Stimulated activated CD4-positive, alpha-beta T cell treated with anti-CD3 and anti-CD28 coated beads, TNF-alpha, amount 100 ng/mL, for 24 hours (primary cell): ENCODE measurements at regions not wholly inside any gene's neighbourhood (a gene's known extent, or its start where the extent isn't known, plus 50 kb on each side); places are given as distances from the start of the nearest gene placed in this dataset.
"Not testable (repeated sequence)": the region's sequence is repeated elsewhere in the genome, so short reads cannot be mapped to it uniquely, and the experiment has no call there.

Experiments
- DNase-seq, 3 experiments: peaks; one replicate each; pipeline ENCODE4 v3.0.0-alpha.2; 2020; ENCODE audit warnings: low read depth in 3 of 3

- DNase-seq: no peak
Observed at GRCh38 chr1:60274422-60275290, 201.1 kb upstream of the C1orf87 start.

DNA sequence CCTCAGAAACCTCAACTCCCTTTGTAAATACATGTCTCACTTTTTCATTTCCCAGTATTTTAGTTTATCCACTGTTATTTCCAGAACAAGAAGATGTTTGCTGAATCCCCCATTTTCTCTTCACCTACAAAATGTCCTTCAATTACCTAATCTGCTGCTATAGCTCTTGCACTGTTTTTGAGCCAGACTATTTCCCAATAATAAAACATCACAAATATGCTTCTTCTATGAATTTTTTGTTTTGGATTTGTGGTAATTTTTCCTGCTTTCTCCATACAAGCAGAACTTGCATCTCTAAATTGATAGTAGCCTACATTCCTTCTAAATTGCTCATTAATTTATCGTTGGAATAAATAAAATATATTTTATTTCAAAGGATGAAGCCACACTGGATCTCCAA lies 199.6 kb upstream of the C1orf87 start:
- DNase-seq: no peak

GRCh38 chr1:60271041-60271440 lies 197.5 kb upstream of the C1orf87 start:
- no peak for DNase-seq

DNA sequence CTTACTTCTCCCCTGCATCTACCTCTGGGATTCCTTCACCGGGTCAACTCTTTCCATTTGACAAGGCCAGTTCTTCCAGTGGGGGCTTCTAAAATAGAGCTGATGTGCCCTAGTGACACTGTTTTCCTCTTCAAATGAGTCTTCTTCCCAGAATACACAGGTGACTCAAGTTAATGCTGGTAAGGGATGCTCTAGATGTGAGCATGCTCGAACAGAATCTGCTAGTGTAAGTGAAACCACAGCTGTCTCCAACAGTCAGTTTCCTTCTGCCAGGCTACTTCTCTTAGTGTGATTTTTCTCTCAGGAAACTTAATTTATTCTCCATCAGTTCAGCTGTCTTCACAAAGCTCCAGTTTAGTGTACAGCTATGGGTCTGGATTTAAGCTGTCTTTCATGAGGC lies 194.9 kb upstream of the C1orf87 start:
- DNase-seq: no peak

GRCh38 chr1:60265560-60266535 lies 192.3 kb upstream of the C1orf87 start:
- no peak for DNase-seq

GRCh38 chr1:60262701-60263100 lies 189.1 kb upstream of the C1orf87 start:
- DNase-seq: no peak

- DNase-seq: no peak
Observed at GRCh38 chr1:60257531-60257930, 184.0 kb upstream of the C1orf87 start.

DNA sequence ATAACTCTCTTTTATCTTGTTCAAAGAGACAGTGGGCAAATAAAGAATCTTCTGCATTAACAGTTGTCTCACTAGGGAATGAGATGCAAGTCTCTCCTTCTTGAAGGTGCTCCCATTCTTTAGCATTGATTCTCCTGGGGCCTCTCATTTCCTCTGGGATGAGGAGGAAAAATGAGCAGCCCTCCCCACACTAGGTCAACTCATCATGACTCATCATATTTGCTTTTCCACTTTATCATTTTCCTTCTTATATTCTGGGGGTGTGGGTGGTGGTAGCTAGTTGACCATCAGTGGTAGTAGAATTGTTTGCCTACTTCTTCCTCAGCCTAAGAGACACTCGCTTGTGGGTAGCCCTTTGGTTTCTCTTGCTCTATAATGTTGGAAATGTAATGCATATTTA lies 182.0 kb upstream of the C1orf87 start:
- no peak for DNase-seq

DNA sequence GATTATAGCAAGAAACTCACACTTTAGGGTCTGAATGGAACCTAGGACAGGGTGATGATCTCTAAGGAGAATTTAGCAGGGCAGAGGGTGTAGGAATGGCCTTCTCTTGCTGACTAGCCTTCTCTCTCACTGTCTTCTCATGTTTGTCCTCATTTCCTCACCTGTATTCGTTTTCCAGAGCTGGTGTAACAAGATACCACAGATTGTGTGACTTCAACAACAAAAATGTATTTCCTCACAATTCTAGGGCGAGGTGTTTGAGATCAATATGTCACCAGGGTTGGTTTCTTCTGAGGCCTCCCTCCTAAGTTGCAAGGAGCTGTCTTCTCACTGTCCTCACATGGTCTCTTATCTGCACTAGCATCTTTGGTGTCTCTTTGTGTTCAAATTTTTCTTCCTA lies 177.9 kb upstream of the C1orf87 start:
- no peak for DNase-seq

DNA sequence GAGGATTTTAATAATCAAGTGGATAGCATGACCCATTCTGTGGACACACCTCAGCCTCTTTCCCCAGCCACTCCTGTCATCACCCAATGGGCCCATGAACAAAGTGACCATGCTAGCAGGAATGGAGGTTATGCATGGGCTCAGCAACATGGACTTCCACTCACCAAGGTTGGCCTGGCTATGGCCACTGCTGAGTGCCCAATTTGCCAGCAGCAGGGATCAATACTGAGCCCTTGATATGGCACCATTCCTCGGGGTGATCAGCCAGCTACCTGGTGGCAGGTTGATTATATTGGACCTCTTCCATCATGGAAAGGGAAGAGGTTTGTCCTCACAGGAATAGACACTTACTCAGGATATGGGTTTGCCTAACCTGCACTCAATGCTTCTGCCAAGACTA lies 173.9 kb upstream of the C1orf87 start:
- not testable (repeated sequence) for DNase-seq

DNA sequence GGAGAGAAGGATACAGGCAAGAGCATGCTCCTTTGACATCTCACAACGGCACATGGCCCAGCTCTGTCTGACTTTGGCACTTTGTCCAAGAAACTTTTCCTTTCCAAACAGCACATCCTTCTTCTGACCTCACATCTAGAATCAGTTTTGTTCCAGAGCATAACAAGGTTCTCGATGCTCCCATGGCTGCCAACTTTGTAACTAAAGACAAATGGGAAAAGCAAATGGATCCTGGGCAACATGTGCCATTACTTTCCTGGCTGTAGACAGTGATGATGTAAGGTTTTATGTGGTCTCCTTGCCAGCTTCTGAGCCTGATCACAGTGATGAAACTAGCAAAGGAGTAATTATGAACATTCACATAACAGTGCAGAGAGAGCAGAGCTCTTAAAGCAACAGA lies 171.8 kb upstream of the C1orf87 start:
- no peak for DNase-seq

- DNase-seq: no peak
Observed at GRCh38 chr1:60244906-60245305, 171.3 kb upstream of the C1orf87 start.

GRCh38 chr1:60235275-60235674 lies 161.7 kb upstream of the C1orf87 start:
- no peak for DNase-seq

- DNase-seq: no peak
Observed at GRCh38 chr1:60234776-60235175, 161.2 kb upstream of the C1orf87 start.

GRCh38 chr1:60229821-60230220 lies 156.3 kb upstream of the C1orf87 start:
- no peak for DNase-seq

DNA sequence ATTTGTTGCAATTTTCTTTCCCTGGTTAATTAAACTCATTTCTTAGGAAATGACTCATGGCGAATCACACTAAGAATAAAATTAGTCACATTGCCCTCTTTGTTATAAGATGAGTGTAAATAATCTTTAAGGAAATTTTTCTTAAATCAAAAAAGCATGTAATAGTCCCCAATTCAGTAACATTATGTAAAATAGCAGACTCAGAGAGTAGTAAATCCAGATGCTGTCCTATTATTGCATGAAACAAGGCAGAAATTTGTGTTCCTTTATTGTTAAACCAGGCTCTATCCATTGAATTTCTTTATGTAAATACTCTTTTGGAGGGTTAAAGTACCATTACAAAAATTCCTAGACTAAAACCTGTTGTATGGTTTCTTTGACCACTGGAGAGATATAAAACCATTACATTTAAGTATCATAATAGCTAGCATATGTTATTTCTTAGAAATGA lies 154.5 kb upstream of the C1orf87 start:
- no peak for DNase-seq

DNA sequence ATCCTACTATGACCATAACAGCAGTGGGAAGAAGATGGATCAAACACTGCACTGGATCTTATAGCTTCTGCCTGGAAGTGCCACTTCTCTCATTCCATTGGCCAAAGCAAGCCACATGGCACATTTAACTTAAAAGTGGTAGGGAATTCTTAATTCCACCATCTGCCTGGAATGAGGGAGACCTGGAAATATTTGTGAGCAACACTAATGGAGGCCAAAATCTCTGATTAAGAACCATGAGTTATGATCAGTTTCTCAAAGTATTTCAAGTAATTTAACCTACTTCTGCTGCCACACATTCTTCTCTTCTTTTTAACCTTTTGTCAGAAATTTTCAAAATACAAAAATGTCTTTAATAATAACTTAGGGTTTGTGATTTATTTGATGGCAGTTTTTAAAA lies 154.0 kb upstream of the C1orf87 start:
- no peak for DNase-seq

DNA sequence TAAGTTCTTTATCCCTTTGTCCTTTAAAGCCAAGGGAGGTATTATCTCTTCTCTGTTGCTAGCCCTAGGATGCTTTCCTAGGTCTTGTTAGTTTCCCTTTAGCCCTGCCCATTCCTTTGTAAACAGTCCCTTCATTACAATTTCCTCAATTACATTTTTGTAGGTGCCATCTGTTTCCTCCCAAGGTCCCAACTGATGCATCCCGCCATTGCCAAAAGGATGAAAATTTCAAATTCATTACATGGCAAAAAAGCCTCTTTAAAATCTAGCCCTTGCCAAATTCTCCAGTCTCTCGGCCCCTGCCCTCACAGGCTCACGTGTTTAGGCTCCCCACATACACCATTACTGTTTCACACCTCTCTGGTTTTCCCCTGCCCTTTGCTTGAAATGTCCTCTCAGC lies 151.9 kb upstream of the C1orf87 start:
- DNase-seq: no peak

GRCh38 chr1:60224523-60224922 lies 151.0 kb upstream of the C1orf87 start:
- DNase-seq: no peak

DNA sequence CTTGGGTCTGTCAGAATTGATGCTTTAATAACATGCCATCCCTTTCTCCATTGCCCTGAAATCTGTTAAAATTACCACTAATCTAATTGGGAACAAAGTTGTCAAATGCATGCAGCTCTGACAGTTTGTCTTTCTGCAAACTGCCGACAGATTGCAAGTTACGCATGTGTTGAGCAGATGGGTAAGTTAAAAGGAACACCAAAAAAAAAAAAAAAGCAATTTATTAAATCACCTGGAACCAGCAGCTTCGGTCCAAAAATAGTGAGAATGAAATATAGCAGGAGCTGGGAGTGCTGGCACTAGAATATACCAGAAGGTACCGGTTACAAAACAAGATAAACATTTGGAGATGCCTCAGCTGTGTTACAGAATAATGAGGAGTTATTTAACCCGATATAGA lies 149.6 kb upstream of the C1orf87 start:
- DNase-seq: no peak

- no peak for DNase-seq
Observed at GRCh38 chr1:60222360-60223115, 149.0 kb upstream of the C1orf87 start.

GRCh38 chr1:60213253-60213652 lies 139.7 kb upstream of the C1orf87 start:
- DNase-seq: no peak
